Natural killer cell (primary cell): ENCODE measurements at regions not wholly inside any gene's neighbourhood (a gene's known extent, or its start where the extent isn't known, plus 50 kb on each side); places are given as distances from the start of the nearest gene placed in this dataset.

ENCODE experiments used
- ATAC-seq, 3 donors: fragments of 150-1000 bp in 2 of 3; fragments of 200-7000 bp in 1 of 3; cut with Tn5 transposase; 1 replicate in 1 of 3; 2 replicates in 2 of 3; pipeline ENCODE4 v1.10.0; 2021; ENCODE audit warnings: mild to moderate bottlenecking in 2 of 3, moderate library complexity in 2 of 3
- DNase-seq, 2 donors: peaks; one replicate each; pipeline versions ENCODE4 v3.0.0 to v3.0.0-alpha.2; 2013 to 2021; ENCODE audit warnings: mixed read lengths in 1 of 2
- H3K27ac ChIP-seq: one replicate; pipeline ENCODE4 v1.5.1; 2013; ENCODE audit warnings: mild to moderate bottlenecking, low read length
- H3K27me3 ChIP-seq: one replicate; pipeline ENCODE4 v1.6.1; 2013; ENCODE audit warnings: low read length; ENCODE audit not compliant: control insufficient read depth, insufficient read depth
- H3K36me3 ChIP-seq: one replicate; pipeline ENCODE4 v1.6.1; 2013; ENCODE audit warnings: low read length; ENCODE audit not compliant: control insufficient read depth, insufficient read depth
- H3K4me1 ChIP-seq: one replicate; pipeline ENCODE4 v1.6.1; 2013; ENCODE audit warnings: low read length; ENCODE audit not compliant: control insufficient read depth, insufficient read depth
- H3K4me3 ChIP-seq: one replicate; pipeline ENCODE4 v1.5.1; 2013; ENCODE audit warnings: low read length
- H3K9me3 ChIP-seq: one replicate; pipeline ENCODE4 v1.6.1; 2013; ENCODE audit warnings: low read length; ENCODE audit not compliant: control insufficient read depth, insufficient read depth
- H3K27ac Mint-ChIP-seq, 2 donors: one replicate each; pipeline ENCODE4 v1.8.0; 2022; ENCODE audit warnings: mild to moderate bottlenecking in 2 of 2, mixed read lengths in 2 of 2, moderate library complexity in 1 of 2
- H3K27me3 Mint-ChIP-seq, 2 donors: one replicate each; pipeline ENCODE4 v1.8.0; 2022; ENCODE audit warnings: low read depth in 2 of 2, mixed read lengths in 2 of 2
- H3K36me3 Mint-ChIP-seq: one replicate; pipeline ENCODE4 v1.8.0; 2022; ENCODE audit warnings: mixed read lengths
- H3K4me1 Mint-ChIP-seq, 2 donors: one replicate each; pipeline ENCODE4 v1.8.0; 2022; ENCODE audit warnings: mixed read lengths in 2 of 2
- H3K4me3 Mint-ChIP-seq: one replicate; pipeline ENCODE4 v1.8.0; 2022; ENCODE audit warnings: mild to moderate bottlenecking, moderate library complexity, mixed read lengths
- H3K9me3 Mint-ChIP-seq, 2 donors: one replicate each; pipeline ENCODE4 v1.8.0; 2022; ENCODE audit warnings: mixed read lengths in 2 of 2
- WGBS: methylation state at CpG from one replicate; pipeline ENCODE4 v1.1.7; 2013; ENCODE audit warnings: missing lambda C conversion rate; ENCODE audit not compliant: insufficient coverage; 5-methylcytosine and 5-hydroxymethylcytosine counted together
- intact Hi-C: fragments of 100-400 bp; cut with micrococcal nuclease; formaldehyde crosslinking; loops from one replicate; pipeline ENCODE4 v1.14.2; 2022
- TF ChIP-seq, protein P1 (sequence below): fragments of 200-600 bp; IDR thresholded peaks from one replicate; pipeline ENCODE4 v1.8.0; 2022; ENCODE audit warnings: antibody characterized with exemption

DNA sequence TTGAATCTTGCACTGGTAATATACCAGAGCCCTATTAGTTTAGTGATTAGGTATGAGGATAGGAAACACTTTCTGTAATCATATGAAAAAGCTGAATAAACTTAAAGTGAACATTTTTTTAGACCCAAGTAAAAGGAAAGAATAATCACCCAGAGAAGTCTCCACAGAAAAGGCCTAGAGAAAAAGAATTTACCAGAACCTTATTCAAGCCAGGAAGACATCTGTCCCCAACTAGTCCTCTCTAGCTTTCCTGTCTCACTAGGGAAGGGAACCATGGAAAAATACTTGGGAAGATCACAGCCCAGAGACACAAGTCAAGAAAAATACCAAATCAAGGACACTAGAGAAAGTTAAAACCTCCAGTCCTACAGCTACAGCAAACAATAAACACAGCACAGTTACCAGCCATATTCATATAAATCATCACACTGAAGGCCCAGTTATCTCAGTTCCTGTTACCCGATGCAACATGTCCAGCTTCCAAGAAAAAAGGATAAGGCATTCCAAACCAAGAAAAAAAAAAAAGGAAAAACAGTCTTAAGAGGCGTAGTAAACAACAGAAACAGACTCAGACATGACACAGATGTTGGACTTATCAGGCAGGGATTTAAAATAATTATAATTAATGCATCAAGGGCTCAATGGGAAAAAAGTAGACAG lies 461.5 kb downstream of the IRS1 start:
- Mint-ChIP-seq H3K27me3 (no peaks in the 10 kb centered on the region), H3K4me1 (no peaks in the 10 kb centered on the region), H3K36me3 (no peaks in the 10 kb centered on the region), H3K9me3 (peaks cover 0 to 4% of the 10 kb centered on the region in 2 donors), H3K27ac (no peak overlapping the region), H3K4me3 (no peak overlapping the region)
- TF ChIP-seq, protein P1, sequence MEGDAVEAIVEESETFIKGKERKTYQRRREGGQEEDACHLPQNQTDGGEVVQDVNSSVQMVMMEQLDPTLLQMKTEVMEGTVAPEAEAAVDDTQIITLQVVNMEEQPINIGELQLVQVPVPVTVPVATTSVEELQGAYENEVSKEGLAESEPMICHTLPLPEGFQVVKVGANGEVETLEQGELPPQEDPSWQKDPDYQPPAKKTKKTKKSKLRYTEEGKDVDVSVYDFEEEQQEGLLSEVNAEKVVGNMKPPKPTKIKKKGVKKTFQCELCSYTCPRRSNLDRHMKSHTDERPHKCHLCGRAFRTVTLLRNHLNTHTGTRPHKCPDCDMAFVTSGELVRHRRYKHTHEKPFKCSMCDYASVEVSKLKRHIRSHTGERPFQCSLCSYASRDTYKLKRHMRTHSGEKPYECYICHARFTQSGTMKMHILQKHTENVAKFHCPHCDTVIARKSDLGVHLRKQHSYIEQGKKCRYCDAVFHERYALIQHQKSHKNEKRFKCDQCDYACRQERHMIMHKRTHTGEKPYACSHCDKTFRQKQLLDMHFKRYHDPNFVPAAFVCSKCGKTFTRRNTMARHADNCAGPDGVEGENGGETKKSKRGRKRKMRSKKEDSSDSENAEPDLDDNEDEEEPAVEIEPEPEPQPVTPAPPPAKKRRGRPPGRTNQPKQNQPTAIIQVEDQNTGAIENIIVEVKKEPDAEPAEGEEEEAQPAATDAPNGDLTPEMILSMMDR = no peak
- Histone ChIP-seq H3K27me3 (no peaks in the 10 kb centered on the region), H3K4me3 (no peak overlapping the region), H3K27ac (no peak overlapping the region), H3K4me1 (no peaks in the 10 kb centered on the region), H3K9me3 (no peaks in the 10 kb centered on the region), H3K36me3 (no peaks in the 10 kb centered on the region)
- DNase-seq (no peak), ATAC-seq (no peak)
- intact Hi-C loops = no loop called here
- 50% methylated on average over 2 of the region's 2 CpGs for WGBS

DNA sequence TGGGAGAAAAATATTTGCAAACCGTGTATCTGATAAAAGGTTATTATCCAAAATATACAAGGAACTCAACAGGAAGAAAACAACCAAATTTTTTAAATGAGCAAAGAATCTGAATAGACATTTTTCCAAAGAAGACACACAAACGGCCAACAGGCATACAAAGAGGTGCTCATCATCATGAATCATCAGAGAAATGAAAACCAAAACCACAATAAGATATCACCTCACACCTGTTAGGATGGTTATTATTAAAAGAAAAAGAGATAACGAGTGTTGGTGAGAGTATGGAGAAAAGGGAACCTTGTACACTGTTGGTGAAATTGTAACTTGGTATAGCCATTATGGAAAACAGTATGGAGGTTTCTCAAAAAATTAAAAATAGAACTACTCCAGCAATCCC lies 463.3 kb downstream of the IRS1 start:
- Mint-ChIP-seq H3K36me3 (no peaks in the 10 kb centered on the region), H3K4me3 (no peak overlapping the region), H3K4me1 (no peaks in the 10 kb centered on the region), H3K9me3 (peaks cover 4 to 7% of the 10 kb centered on the region in 2 donors), H3K27me3 (no peaks in the 10 kb centered on the region), H3K27ac (no peak overlapping the region)
- WGBS = 20% methylated on average over 1 of the region's 3 CpGs
- intact Hi-C loops = no loop called here
- Histone ChIP-seq H3K27me3 (no peaks in the 10 kb centered on the region), H3K27ac (no peak overlapping the region), H3K36me3 (no peaks in the 10 kb centered on the region), H3K4me3 (no peak overlapping the region), H3K9me3 (no peaks in the 10 kb centered on the region), H3K4me1 (no peaks in the 10 kb centered on the region)
- DNase-seq = no peak
- TF ChIP-seq, protein P1 = no peak
- ATAC-seq = no peak

DNA sequence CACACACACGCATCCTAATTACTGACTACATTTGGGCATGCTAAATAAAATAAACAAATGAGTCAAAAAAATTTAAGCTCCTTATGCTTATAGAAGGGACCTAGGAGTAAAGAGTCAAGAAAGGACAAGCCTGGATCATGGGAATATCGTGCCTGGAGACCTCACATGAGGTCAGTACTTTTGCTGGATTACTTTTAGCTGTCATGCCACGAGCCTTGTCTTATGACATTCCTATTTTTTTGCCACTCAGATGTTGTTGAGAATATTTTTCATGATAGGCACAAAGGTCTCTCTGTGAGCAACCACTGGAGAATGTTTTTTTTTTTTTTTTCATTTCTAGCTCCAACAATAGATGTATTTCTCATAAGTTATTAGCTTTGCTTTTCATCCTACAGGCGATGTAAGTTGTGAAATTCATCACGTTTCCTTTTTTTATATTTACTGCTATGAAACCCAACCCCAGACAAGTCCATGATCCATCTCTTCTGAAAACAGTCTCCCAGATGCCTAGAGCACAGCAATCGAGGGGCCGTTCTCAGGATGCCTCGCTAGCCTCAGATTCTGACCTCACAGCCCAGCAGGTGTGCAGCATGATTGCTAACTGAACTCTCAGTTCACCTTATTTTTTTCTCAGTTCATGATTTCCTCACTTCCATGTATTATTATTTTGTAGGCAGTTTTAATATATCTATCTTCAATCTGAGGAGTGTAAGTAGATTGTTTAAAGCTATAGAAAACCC lies 464.5 kb downstream of the IRS1 start:
- Histone ChIP-seq H3K4me3 (no peak overlapping the region), H3K9me3 (no peaks in the 10 kb centered on the region), H3K27ac (no peak overlapping the region), H3K27me3 (no peaks in the 10 kb centered on the region), H3K4me1 (no peaks in the 10 kb centered on the region), H3K36me3 (no peaks in the 10 kb centered on the region)
- DNase-seq = no peak
- WGBS = 79% methylated on average over 7 of the region's 8 CpGs
- Mint-ChIP-seq H3K4me3 (no peak overlapping the region), H3K36me3 (no peaks in the 10 kb centered on the region), H3K27ac (no peak overlapping the region), H3K9me3 (peaks cover 4 to 7% of the 10 kb centered on the region in 2 donors), H3K27me3 (no peaks in the 10 kb centered on the region), H3K4me1 (no peaks in the 10 kb centered on the region)
- intact Hi-C loops = no loop called here
- no peak for ATAC-seq
- TF ChIP-seq, protein P1 = no peak
